Fibroblast of the aortic adventitia (primary cell): ENCODE measurements at regions not wholly inside any gene's neighbourhood (a gene's known extent, or its start where the extent isn't known, plus 50 kb on each side); places are given as distances from the start of the nearest gene placed in this dataset.
A peak's percentile ranks its signal among the peaks of the same experiment; 100 is the strongest.

Experiments used
- DNase-seq: peaks from one replicate; pipeline ENCODE4 v3.0.0-alpha.2; 2010; ENCODE audit warnings: low read depth
- H3K4me3 ChIP-seq: 2 replicates; pipeline ENCODE4 v1.5.1; 2011; ENCODE audit warnings: low read depth, mild to moderate bottlenecking, control low read depth, low read length, moderate library complexity
- CTCF ChIP-seq: IDR thresholded peaks from 2 replicates; pipeline ENCODE4 v1.5.1; 2011; ENCODE audit warnings: mild to moderate bottlenecking, low read length, control low read depth, inconsistent platforms; ENCODE audit not compliant: insufficient read depth

DNA sequence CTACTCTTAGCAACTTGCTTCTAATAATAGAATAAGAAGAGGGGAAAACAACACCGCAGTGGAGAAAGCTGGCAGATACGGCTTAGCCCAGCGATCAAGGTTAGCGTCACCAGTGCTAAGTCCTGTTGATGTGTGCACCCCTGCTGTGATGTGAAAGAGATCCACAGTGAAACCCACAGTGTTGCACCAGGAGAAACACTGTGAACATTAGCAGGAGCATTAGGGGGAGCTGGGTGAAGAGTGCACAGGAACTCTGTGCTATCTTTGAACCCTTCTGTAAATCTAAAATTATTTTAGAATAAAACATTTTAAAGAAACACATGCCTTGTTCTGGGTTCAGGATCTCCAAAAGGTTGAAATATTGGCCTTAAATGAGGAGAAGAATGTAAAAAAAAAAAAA, 154.1 kb upstream of the UNC5B start:
- no peak for TF ChIP-seq CTCF
- no peak for DNase-seq

DNA sequence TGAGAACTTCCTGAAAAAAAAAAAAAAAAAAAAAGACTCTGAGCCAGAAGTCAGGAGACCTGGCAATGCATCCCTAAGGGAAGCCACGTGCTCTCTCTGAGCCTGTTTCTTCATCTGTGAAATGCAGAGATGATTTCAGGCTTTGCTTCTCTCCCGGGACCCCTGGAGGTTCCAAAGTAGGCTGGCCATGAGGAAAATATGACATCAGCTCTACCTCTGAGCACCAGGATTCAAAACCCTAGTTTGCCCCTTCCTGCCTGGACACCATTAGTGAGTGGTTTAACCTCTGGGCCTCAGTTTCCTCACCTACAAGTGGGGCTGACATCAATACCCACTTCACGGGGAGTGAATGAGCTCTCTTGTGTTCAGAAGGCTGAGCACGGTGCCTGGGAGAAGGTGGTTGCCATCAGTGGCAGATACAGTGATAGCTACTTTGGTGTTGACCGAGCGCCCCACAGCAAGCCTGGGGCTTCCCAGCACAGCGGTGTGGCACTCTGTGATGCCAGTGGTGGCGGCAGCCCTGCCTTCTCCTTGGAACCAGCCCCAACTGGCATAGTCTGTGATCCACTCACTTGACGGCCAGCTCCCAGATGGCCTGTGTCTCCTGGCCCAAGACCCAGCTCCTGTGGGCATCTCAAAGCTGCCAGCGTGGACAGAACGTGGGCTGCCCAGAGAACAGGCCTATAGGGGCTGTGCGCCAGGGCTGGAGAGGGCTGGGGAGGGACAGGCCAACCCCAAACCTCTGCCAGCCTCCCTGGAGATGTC, 153.1 kb upstream of the UNC5B start:
- DNase-seq, result peak; percentile 14
- TF ChIP-seq CTCF, result no peak
- H3K4me3 ChIP-seq, result no peak overlapping the region

More for the DNA sequence above, 154.1 kb upstream of the UNC5B start:
- H3K4me3 ChIP-seq, result no peak overlapping the region

DNA sequence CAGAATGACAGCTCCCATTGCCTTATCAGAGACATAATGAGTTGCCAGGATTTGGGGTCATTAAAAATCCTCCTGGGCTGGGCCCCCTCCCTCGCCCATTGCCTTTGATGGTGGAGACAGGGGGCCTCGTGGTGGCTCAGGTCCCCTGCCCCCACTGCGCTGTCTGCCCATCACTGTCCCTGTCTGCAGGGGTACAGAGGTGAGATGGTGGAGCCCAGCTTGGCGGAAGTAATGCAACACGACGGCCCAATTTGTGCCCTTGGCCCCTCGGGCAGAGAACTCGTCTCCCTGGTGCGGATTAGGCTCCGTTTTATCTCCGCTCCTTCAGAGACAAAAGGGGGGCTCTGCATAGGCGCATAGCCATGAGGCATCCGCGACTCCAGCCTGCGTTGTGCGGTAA, 152.4 kb upstream of the UNC5B start:
- no peak for DNase-seq
- no peak for TF ChIP-seq CTCF
- no peak overlapping the region for H3K4me3 ChIP-seq

DNA sequence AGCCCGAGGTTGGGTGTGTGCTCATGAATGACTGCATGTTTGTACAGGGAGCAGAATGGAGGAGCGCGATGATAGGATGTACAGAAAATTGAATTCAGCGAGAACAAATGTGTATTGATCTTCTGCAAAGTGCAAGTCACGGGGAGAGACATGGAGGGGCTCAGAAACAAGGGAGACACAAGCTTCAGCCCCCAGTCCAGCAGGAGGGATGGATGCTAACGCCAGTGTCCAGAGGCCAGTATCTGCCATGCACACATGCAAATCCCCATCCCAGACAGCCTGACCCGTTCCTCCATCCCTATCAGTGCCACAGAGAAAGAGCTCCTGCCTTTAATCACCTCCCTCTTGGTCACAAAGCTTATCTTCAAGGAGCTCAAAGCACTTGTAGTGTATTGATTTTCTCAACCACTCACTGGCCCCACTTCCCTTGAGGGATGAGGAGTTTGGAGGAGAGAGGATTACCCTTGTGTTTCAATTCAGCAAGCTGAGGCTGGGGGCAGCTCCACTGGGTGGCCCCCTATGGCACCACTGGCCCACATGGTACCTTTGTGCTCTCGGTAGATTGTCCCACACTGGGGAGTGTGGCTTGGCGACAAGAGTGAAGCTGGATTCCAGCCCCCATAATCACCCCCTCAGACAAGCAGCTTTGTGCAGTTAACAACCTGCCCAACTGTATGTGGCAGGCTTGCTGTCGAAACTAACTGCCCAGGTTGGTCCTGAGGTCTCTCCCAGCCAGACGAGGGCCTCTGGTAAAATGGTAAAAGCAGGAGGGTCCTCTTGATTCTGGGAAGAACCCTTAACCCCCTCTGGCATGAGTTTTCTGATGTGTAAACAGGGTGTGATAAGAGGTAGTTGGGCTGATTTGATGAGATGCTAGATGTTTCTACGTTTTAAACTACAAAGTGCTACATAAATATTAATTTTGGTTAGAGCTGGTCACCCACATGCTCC, 151.6 kb upstream of the UNC5B start:
- H3K4me3 ChIP-seq, result no peak overlapping the region
- no peak for TF ChIP-seq CTCF
- no peak for DNase-seq

DNA sequence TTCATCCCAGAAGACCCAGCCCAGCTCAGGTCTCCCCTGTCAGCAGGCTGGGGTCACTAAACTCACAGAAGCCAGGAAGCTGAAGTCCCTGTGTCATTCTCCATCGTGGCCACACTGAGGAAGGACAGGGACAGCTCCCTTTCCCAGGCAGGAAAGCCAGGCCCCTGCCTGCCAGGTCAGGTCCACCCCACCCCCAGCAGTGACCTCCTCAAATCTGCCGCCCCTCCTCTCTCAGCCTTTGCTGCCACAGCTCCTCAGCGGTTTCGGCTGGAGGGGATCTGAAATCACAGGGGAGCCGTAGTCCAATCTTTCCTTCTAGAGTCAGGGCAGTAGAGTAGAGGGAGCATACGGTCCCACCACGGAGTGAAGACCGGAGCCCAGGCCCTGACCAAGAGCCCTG, 150.9 kb upstream of the UNC5B start:
- TF ChIP-seq CTCF, result no peak
- no peak overlapping the region for H3K4me3 ChIP-seq
- no peak for DNase-seq

- H3K4me3 ChIP-seq, result no peak overlapping the region
- DNase-seq, result no peak
- no peak for TF ChIP-seq CTCF
These were observed 150.2 kb upstream of the UNC5B start for GRCh38 chr10:71062156-71062555.
